SU-DHL-6 (cell line): ENCODE measurements at regions not wholly inside any gene's neighbourhood (a gene's known extent, or its start where the extent isn't known, plus 50 kb on each side); places are given as distances from the start of the nearest gene placed in this dataset.

Experiments
- CTCF ChIP-seq: fragments of 200-600 bp; sonication (generic); IDR thresholded peaks from one replicate; pipeline ENCODE4 v1.5.1; 2017; ENCODE audit warnings: antibody characterized with exemption, mild to moderate bottlenecking, low read length, moderate library complexity; ENCODE audit not compliant: insufficient read depth, poor library complexity, severe bottlenecking
- EZH2phosphoT487 ChIP-seq: fragments of 200-600 bp; sonication (generic), shearing (Covaris generic); conservative IDR thresholded peaks from 2 replicates; pipeline ENCODE4 v1.6.1; 2018; ENCODE audit warnings: mild to moderate bottlenecking, antibody characterized with exemption, low read length, moderate library complexity, mixed read lengths

DNA sequence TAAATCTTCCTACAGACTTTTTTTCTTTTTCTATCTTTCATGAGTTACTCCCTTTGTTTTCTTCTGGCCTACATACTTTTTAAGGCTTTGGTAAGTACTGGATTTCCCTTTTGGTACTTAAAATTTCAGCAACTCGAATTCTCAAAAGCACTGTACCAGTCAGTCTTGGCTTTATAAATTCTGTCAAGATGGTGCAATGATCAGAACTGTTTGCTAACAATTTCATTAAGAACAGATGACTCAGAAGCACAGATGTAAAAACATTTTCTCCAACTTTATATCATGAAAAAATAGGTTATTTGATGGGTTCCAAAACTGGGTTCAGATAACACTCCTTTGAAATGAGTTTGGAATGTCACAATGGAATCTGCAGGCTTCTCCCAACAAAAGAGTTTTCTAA lies 1961.8 kb upstream of the FLRT2 start:
- TF ChIP-seq CTCF (no peak), EZH2phosphoT487 (no peak)
